ENCODE measurements at regions not wholly inside any gene's neighbourhood (a gene's known extent, or its start where the extent isn't known, plus 50 kb on each side); places are given as distances from the start of the nearest gene placed in this dataset.

GRCh38 chr18:77676910-77677309 lies 427.3 kb downstream of the GALR1 start:
- Histone ChIP-seq H4K20me1 (ENCODE audit: insufficient read depth, low read length) (no peaks in the 10 kb centered on the region), H3K4me1 (ENCODE audit: insufficient read depth, low read length, poor library complexity, severe bottlenecking) (no peaks in the 10 kb centered on the region), H3K9me2 (ENCODE audit: insufficient read depth, low read length) (no peaks in the 10 kb centered on the region), H3K9me3 (ENCODE audit: low read length) (no peaks in the 10 kb centered on the region), H3K4me3 (ENCODE audit: low read depth, low read length, poor library complexity, severe bottlenecking) (no peak overlapping the region), H3K79me2 (ENCODE audit: insufficient read depth, low read depth, low read length) (no peaks in the 10 kb centered on the region), H3K4me2 (ENCODE audit: low read length) (no peak overlapping the region), H2AFZ (ENCODE audit: low read length) (no peak overlapping the region), H3K27ac (ENCODE audit: low read depth, low read length, poor library complexity, severe bottlenecking) (no peak overlapping the region), H3K36me3 (ENCODE audit: insufficient read depth, low read length) (no peaks in the 10 kb centered on the region)
- TF ChIP-seq EZH2phosphoT487 (IDR thresholded peaks at IDR 0.05; ENCODE audit: borderline replicate concordance, low read depth, low read length): no peak
- TF ChIP-seq, protein P1, sequence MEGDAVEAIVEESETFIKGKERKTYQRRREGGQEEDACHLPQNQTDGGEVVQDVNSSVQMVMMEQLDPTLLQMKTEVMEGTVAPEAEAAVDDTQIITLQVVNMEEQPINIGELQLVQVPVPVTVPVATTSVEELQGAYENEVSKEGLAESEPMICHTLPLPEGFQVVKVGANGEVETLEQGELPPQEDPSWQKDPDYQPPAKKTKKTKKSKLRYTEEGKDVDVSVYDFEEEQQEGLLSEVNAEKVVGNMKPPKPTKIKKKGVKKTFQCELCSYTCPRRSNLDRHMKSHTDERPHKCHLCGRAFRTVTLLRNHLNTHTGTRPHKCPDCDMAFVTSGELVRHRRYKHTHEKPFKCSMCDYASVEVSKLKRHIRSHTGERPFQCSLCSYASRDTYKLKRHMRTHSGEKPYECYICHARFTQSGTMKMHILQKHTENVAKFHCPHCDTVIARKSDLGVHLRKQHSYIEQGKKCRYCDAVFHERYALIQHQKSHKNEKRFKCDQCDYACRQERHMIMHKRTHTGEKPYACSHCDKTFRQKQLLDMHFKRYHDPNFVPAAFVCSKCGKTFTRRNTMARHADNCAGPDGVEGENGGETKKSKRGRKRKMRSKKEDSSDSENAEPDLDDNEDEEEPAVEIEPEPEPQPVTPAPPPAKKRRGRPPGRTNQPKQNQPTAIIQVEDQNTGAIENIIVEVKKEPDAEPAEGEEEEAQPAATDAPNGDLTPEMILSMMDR (conservative IDR thresholded peaks at IDR 0.05; ENCODE audit: low read length): no peak
- ChIA-PET CTCF (ENCODE audit: unreplicated experiment) (no interaction called here), POLR2A (interaction anchor here (0.7 kb wide), 1 partner anchor 84 kb away, joined by 3 read pairs; no protein-coding TSS in a partner anchor)
- no peak for DNase-seq (ENCODE audit: low spot score)
- no TSS peak for BruUV-seq (replicated peaks)
- intact Hi-C loops (cut with micrococcal nuclease; ENCODE audit: unreplicated experiment): no loop called here

GRCh38 chr18:77677536-77677935 lies 427.9 kb downstream of the GALR1 start:
- POLR2A ChIA-PET: no interaction called here
- no peak for DNase-seq (ENCODE audit: low spot score)
- Histone ChIP-seq H3K4me2 (ENCODE audit: low read length) (no peak overlapping the region), H2AFZ (ENCODE audit: low read length) (no peak overlapping the region), H3K79me2 (ENCODE audit: insufficient read depth, low read depth, low read length) (no peaks in the 10 kb centered on the region), H3K9me3 (ENCODE audit: low read length) (no peaks in the 10 kb centered on the region), H3K27ac (ENCODE audit: low read depth, low read length, poor library complexity, severe bottlenecking) (no peak overlapping the region), H4K20me1 (ENCODE audit: insufficient read depth, low read length) (no peaks in the 10 kb centered on the region), H3K36me3 (ENCODE audit: insufficient read depth, low read length) (no peaks in the 10 kb centered on the region), H3K4me1 (ENCODE audit: insufficient read depth, low read length, poor library complexity, severe bottlenecking) (no peaks in the 10 kb centered on the region), H3K4me3 (ENCODE audit: low read depth, low read length, poor library complexity, severe bottlenecking) (no peak overlapping the region), H3K9me2 (ENCODE audit: insufficient read depth, low read length) (no peaks in the 10 kb centered on the region)
- no TSS peak for BruUV-seq (replicated peaks)
- intact Hi-C loops (cut with micrococcal nuclease; ENCODE audit: unreplicated experiment): no loop called here
- TF ChIP-seq, protein P1 (conservative IDR thresholded peaks at IDR 0.05; ENCODE audit: low read length): no peak
- TF ChIP-seq EZH2phosphoT487 (IDR thresholded peaks at IDR 0.05; ENCODE audit: borderline replicate concordance, low read depth, low read length): no peak
- CTCF ChIA-PET (ENCODE audit: unreplicated experiment): no interaction called here

DNA sequence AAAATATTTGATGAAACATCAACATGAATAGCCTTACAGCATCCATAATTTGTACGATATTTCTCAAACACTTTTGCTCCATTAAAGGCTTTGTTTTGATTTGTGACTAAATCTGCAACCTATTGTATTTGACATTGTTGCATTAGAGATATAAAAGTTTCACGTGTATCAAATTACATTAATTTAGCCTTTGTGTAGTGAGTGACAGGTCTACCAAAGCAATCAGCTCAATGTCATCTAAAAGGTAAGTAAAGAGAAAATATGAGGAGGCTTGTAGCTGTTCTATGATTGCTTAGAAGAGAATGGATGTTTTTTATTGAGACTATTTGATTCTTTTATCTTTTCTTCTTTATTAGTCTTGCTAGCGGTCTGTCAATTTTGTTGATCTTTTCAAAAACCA lies 430.2 kb downstream of the GALR1 start:
- DNase-seq (ENCODE audit: low spot score): no peak
- no peak for TF ChIP-seq EZH2phosphoT487 (IDR thresholded peaks at IDR 0.05; ENCODE audit: borderline replicate concordance, low read depth, low read length)
- TF ChIP-seq, protein P1 (conservative IDR thresholded peaks at IDR 0.05; ENCODE audit: low read length): no peak
- CTCF ChIA-PET (ENCODE audit: unreplicated experiment): no interaction called here
- intact Hi-C loops (cut with micrococcal nuclease; ENCODE audit: unreplicated experiment): no loop called here
- no peaks in the 10 kb centered on the region for H3K4me1 ChIP-seq (ENCODE audit: insufficient read depth, low read length, poor library complexity, severe bottlenecking)
- no peaks in the 10 kb centered on the region for H3K9me2 ChIP-seq (ENCODE audit: insufficient read depth, low read length)
- H3K27ac ChIP-seq (ENCODE audit: low read depth, low read length, poor library complexity, severe bottlenecking): no peak overlapping the region
- H3K4me3 ChIP-seq (ENCODE audit: low read depth, low read length, poor library complexity, severe bottlenecking): no peak overlapping the region
- H3K79me2 ChIP-seq (ENCODE audit: insufficient read depth, low read depth, low read length): no peaks in the 10 kb centered on the region
- no TSS peak for BruUV-seq (replicated peaks)
- H3K36me3 ChIP-seq (ENCODE audit: insufficient read depth, low read length): no peaks in the 10 kb centered on the region
- no peak overlapping the region for H2AFZ ChIP-seq (ENCODE audit: low read length)
- POLR2A ChIA-PET: no interaction called here
- H3K9me3 ChIP-seq (ENCODE audit: low read length): no peaks in the 10 kb centered on the region
- no peaks in the 10 kb centered on the region for H4K20me1 ChIP-seq (ENCODE audit: insufficient read depth, low read length)
- no peak overlapping the region for H3K4me2 ChIP-seq (ENCODE audit: low read length)
